H1 (cell line): ENCODE measurements at regions not wholly inside any gene's neighbourhood (a gene's known extent, or its start where the extent isn't known, plus 50 kb on each side); places are given as distances from the start of the nearest gene placed in this dataset.

ENCODE experiments used
- EP300 ChIP-seq, 2 experiments: IDR thresholded peaks; 1 replicate in 1 of 2; 2 replicates in 1 of 2; pipeline ENCODE4 v1.6.1; 2011 to 2012; ENCODE audit warnings: low read depth in 2 of 2, low read length in 2 of 2, mild to moderate bottlenecking in 2 of 2, borderline replicate concordance in 1 of 2, inconsistent platforms in 1 of 2, moderate library complexity in 1 of 2
- POLR2A ChIP-seq, 2 experiments: IDR thresholded peaks; 1 replicate in 1 of 2; 2 replicates in 1 of 2; pipeline ENCODE4 v1.6.1; 2011; ENCODE audit warnings: low read depth in 2 of 2, low read length in 2 of 2, mild to moderate bottlenecking in 2 of 2; ENCODE audit errors: control extremely low read depth in 1 of 2
- RAD21 ChIP-seq, 2 experiments: IDR thresholded peaks in 1 of 2; conservative IDR thresholded peaks in 1 of 2; 2 replicates each; pipeline ENCODE4 v1.6.1; 2011; ENCODE audit warnings: low read depth in 2 of 2, low read length in 2 of 2, improper control_type of control experiment in 1 of 2, inconsistent platforms in 1 of 2, mild to moderate bottlenecking in 1 of 2, moderate library complexity in 1 of 2

DNA sequence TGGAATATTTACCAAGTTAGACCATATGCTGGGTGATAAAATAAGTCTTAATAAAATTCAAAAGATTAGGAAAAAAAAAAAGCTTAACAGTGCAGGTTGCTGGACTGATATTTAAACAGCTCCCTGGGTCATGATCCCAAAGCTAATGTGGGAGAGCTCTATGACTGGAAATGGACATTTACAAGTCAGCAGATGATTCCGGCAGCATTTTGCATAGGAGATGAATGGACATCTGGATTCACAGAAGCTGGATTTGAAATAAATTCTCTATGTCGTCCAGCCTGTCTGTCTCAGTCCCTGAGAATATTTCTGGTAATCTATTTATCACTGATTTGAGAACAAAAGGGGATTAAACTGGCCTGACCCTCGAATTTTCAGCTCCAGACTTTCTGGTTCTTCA, 52.3 kb upstream of the KLHL25 start:
- TF ChIP-seq POLR2A (IDR thresholded peaks at IDR 0.05; ENCODE audit: control extremely low read depth in 1 of 2, low read depth in 2 of 2, low read length in 2 of 2) (no peak), EP300 (IDR thresholded peaks at IDR 0.05; ENCODE audit: borderline replicate concordance in 1 of 2, low read depth in 2 of 2, low read length in 2 of 2) (no peak), RAD21 (IDR thresholded peaks at IDR 0.05 in 1 of 2, conservative IDR thresholded peaks at IDR 0.05 in 1 of 2; ENCODE audit: low read depth in 2 of 2, low read length in 2 of 2) (no peak)
